ENCODE measurements at regions not wholly inside any gene's neighbourhood (a gene's known extent, or its start where the extent isn't known, plus 50 kb on each side); places are given as distances from the start of the nearest gene placed in this dataset.

DNA sequence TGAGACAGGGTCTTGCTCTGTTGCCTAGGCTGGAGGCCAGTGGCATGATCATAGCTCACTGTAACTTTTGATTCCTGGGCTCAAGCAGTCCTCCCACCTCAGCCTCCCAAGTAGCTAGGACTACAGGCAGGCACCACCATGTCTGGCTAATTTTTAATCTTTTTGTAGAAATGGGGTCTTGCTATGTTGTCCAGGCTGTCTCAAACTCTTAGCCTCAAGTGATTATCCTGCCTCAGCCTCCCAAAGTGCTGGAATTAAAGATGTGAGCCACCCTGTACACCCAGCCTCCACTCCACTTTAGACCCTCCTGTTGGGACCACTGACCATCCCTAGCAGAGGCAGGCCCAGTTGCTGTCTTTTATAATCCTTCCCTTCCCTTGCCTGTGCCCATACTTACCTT is 63.3 kb upstream of the OSBPL8 start:
- no peak for TF ChIP-seq POLR2A (IDR thresholded peaks at IDR 0.05)
- TF ChIP-seq, protein P1, sequence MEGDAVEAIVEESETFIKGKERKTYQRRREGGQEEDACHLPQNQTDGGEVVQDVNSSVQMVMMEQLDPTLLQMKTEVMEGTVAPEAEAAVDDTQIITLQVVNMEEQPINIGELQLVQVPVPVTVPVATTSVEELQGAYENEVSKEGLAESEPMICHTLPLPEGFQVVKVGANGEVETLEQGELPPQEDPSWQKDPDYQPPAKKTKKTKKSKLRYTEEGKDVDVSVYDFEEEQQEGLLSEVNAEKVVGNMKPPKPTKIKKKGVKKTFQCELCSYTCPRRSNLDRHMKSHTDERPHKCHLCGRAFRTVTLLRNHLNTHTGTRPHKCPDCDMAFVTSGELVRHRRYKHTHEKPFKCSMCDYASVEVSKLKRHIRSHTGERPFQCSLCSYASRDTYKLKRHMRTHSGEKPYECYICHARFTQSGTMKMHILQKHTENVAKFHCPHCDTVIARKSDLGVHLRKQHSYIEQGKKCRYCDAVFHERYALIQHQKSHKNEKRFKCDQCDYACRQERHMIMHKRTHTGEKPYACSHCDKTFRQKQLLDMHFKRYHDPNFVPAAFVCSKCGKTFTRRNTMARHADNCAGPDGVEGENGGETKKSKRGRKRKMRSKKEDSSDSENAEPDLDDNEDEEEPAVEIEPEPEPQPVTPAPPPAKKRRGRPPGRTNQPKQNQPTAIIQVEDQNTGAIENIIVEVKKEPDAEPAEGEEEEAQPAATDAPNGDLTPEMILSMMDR (IDR thresholded peaks at IDR 0.05 in 8 of 11, conservative IDR thresholded peaks at IDR 0.05 in 3 of 11): no peak

All from spleen (tissue), 7 donors.